Breast epithelium (tissue), 4 donors: ENCODE measurements at regions not wholly inside any gene's neighbourhood (a gene's known extent, or its start where the extent isn't known, plus 50 kb on each side); places are given as distances from the start of the nearest gene placed in this dataset.

Experiments used
- DNase-seq, 2 donors: peaks; one replicate each; pipeline ENCODE4 v3.0.0-alpha.2; 2019; ENCODE audit warnings: low spot score in 2 of 2
- H3K27ac ChIP-seq, 2 donors: fragments of 200-600 bp; sonication (generic) in 1 of 2; one replicate each; pipeline ENCODE4 v1.5.1; 2016 to 2019; ENCODE audit warnings: mild to moderate bottlenecking in 1 of 2
- H3K27me3 ChIP-seq, 2 donors: fragments of 200-600 bp; sonication (generic) in 1 of 2; one replicate each; pipeline versions ENCODE4 v1.5.1 to v1.6.0; 2017 to 2019; ENCODE audit warnings: control low read depth in 1 of 2, mild to moderate bottlenecking in 1 of 2
- H3K36me3 ChIP-seq: fragments of 200-600 bp; one replicate; pipeline ENCODE4 v1.5.1; 2019
- H3K4me1 ChIP-seq, 2 donors: fragments of 200-600 bp; sonication (generic); one replicate each; pipeline ENCODE4 v1.5.1; 2016 to 2019; ENCODE audit warnings: control low read depth in 1 of 2
- H3K4me3 ChIP-seq, 3 donors: fragments of 200-600 bp; sonication (generic); 1 replicate in 2 of 3; 2 replicates in 1 of 3; pipeline ENCODE4 v1.5.1; 2016 to 2019; ENCODE audit warnings: mild to moderate bottlenecking in 3 of 3, moderate library complexity in 2 of 3
- H3K9me3 ChIP-seq, 2 donors: fragments of 200-600 bp; sonication (generic) in 1 of 2; one replicate each; pipeline ENCODE4 v1.5.1; 2016 to 2019; ENCODE audit warnings: control low read depth in 1 of 2
- POLR2A ChIP-seq: fragments of 450-650 bp; IDR thresholded peaks from one replicate; pipeline ENCODE4 v1.6.1; 2016; ENCODE audit warnings: antibody characterized with exemption, mild to moderate bottlenecking, moderate library complexity
- POLR2AphosphoS5 ChIP-seq, 3 donors: sonication (generic); formaldehyde crosslinking; IDR thresholded peaks; one replicate each; pipeline ENCODE4 v1.6.1; 2017; ENCODE audit warnings: antibody characterized with exemption in 3 of 3
- intact Hi-C: fragments of 100-400 bp; cut with DNase I; formaldehyde crosslinking; loops from one replicate; pipeline ENCODE4 v1.15.1; 2023; ENCODE audit warnings: low total_unique reads
- TF ChIP-seq, protein P1 (sequence below), 3 donors: fragments of 450-650 bp; IDR thresholded peaks; one replicate each; pipeline ENCODE4 v1.5.1; 2016 to 2017; ENCODE audit warnings: antibody characterized with exemption in 3 of 3, mild to moderate bottlenecking in 3 of 3, moderate library complexity in 3 of 3

DNA sequence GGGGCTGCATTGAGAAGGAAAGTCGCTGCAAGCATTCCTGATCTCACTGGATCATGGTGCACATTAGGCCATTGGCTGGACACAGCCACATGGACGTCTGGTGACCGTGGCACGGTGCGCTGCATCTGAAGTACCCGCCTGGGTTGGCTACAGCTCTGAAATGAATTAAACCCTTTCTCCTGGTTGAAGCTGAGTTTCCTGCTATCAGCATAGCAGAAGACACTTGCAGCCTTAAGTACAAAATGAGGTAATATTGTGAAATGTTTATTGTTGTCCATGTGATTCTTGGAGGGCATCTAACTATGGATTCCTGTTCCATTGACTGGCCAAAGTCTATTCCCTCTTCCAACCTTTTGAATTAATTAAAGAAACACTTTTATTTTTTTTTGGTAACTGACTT lies 89.8 kb upstream of the ADTRP start:
- DNase-seq, result no peak
- intact Hi-C loops, result no loop called here
- Histone ChIP-seq H3K9me3 (no peaks in the 10 kb centered on the region), H3K27me3 (no peaks in the 10 kb centered on the region), H3K27ac (no peak overlapping the region), H3K4me1 (no peaks in the 10 kb centered on the region), H3K4me3 (no peak overlapping the region), H3K36me3 (no peaks in the 10 kb centered on the region)
- TF ChIP-seq POLR2A, result no peak
- TF ChIP-seq, protein P1, sequence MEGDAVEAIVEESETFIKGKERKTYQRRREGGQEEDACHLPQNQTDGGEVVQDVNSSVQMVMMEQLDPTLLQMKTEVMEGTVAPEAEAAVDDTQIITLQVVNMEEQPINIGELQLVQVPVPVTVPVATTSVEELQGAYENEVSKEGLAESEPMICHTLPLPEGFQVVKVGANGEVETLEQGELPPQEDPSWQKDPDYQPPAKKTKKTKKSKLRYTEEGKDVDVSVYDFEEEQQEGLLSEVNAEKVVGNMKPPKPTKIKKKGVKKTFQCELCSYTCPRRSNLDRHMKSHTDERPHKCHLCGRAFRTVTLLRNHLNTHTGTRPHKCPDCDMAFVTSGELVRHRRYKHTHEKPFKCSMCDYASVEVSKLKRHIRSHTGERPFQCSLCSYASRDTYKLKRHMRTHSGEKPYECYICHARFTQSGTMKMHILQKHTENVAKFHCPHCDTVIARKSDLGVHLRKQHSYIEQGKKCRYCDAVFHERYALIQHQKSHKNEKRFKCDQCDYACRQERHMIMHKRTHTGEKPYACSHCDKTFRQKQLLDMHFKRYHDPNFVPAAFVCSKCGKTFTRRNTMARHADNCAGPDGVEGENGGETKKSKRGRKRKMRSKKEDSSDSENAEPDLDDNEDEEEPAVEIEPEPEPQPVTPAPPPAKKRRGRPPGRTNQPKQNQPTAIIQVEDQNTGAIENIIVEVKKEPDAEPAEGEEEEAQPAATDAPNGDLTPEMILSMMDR (IDR thresholded peaks at IDR 0.05), result no peak
- no peak for TF ChIP-seq POLR2AphosphoS5 (IDR thresholded peaks at IDR 0.05)

DNA sequence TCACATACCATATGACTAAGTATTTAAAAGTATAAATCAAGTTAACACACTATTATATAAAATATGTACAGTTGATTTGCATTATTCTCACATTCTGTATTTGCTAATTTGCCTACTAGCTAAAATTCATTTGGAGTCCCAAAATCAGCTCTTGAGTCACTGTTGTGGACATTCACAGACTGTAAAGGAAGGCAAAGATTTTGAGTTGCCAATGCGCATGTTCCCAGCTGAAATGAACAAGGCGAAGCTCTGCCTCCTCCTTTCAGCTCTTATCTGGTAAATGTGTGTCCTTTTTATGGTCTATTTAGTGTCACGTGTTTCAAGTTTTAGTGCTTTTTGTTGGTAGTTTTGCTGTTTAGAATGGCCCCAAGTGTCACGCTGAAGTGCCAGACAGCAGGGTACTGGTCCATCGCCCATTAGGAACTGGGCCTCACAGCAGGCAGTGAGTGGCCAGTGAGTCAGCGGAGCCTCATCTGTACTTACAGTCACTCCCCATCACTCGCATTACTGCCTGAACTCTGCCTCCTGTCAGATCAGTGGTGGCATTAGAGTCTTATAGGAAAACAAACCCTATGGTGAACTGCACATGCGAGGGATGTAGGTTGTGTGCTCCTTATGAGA lies 87.2 kb upstream of the ADTRP start:
- Histone ChIP-seq H3K4me1 (no peaks in the 10 kb centered on the region), H3K36me3 (no peaks in the 10 kb centered on the region), H3K27ac (no peak overlapping the region), H3K27me3 (no peaks in the 10 kb centered on the region), H3K4me3 (no peak overlapping the region), H3K9me3 (no peaks in the 10 kb centered on the region)
- TF ChIP-seq, protein P1 (IDR thresholded peaks at IDR 0.05), result no peak
- TF ChIP-seq POLR2AphosphoS5 (IDR thresholded peaks at IDR 0.05) (no peak), POLR2A (no peak)
- DNase-seq, result no peak
- intact Hi-C loops, result no loop called here

DNA sequence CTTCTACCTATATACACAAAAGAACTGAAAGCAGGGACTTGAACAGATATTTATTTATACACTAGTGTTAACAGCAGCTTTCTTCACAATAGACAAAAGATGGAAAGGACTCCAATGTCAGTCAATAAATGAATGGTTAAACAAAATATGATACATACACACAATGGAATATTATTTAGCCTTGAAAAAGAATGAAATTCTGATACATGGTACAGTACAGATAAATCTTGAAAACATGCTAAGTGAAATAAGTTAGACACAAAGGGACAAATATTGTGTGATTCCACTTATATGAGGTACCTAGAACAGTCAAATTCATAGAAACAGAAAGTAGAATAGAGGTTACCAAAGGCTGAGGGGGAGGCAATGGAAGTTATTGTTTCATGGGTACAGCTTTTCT lies 79.8 kb upstream of the ADTRP start:
- Histone ChIP-seq H3K4me1 (no peaks in the 10 kb centered on the region), H3K27me3 (no peaks in the 10 kb centered on the region), H3K27ac (no peak overlapping the region), H3K4me3 (no peak overlapping the region), H3K9me3 (no peaks in the 10 kb centered on the region), H3K36me3 (no peaks in the 10 kb centered on the region)
- DNase-seq, result no peak
- TF ChIP-seq POLR2AphosphoS5 (IDR thresholded peaks at IDR 0.05) (no peak), POLR2A (no peak)
- TF ChIP-seq, protein P1 (IDR thresholded peaks at IDR 0.05), result no peak
- intact Hi-C loops, result no loop called here

DNA sequence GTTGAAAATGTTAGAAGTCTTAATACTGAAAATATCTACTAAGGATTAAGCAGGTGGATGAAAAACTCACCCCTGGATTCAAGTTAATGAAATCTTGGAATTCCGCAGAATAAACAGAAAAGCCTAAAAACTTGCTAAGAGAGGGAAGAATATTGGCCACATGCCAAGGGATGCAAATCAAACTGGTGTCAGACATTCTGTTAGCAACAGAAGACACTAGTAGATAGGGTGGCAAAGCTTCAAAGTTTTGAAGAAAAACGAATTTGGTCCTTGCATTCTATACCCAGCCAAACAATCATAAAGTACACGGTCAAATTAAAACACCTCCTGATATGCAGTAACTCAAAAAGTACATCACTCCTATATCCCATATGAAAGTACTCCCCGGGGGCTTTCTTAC lies 77.1 kb upstream of the ADTRP start:
- no peaks in the 10 kb centered on the region for H3K27me3 ChIP-seq
- TF ChIP-seq POLR2AphosphoS5 (IDR thresholded peaks at IDR 0.05) (no peak), POLR2A (no peak)
- TF ChIP-seq, protein P1 (IDR thresholded peaks at IDR 0.05), result no peak
- no peaks in the 10 kb centered on the region for H3K36me3 ChIP-seq
- H3K4me1 ChIP-seq, result no peaks in the 10 kb centered on the region
- intact Hi-C loops, result no loop called here
- no peaks in the 10 kb centered on the region for H3K9me3 ChIP-seq
- no peak overlapping the region for H3K27ac ChIP-seq
- no peak for DNase-seq
- no peak overlapping the region for H3K4me3 ChIP-seq

DNA sequence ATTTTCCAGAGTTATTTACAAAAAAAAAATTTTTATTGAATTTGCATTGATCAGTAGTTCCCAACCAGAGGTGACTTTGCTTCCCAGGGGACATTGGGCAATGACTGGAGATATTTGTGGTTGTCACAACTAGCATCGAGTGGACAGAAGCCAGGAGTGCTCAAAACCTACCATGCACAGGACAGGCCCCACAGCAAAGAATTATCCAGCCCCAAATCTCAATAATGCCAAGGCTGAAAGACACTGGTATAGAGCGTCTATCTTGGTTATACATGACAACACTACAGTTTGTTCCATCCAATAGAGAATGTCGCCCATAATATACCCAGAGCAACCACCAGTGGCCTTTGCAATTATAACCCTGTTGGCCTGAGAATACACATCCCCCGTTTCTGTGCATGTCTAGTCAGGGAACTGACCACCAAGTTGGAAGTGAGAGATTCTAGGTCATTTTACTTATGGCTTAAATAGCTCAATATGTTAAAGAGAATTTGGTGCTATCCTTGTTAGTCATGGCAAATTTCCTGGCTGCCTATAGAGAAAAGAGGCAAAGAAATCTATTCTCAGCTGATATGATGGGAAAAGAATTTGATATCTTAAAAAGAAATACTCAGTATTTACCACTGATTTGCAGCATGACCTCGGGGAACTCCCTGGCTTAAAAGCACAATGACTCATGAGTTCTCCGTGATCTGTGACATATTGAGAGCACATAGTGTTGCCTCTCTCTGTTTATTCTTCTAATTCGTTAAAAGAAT lies 76.0 kb upstream of the ADTRP start:
- no peak for DNase-seq
- no peaks in the 10 kb centered on the region for H3K4me1 ChIP-seq
- H3K4me3 ChIP-seq, result no peak overlapping the region
- TF ChIP-seq POLR2AphosphoS5 (IDR thresholded peaks at IDR 0.05) (no peak), POLR2A (no peak)
- TF ChIP-seq, protein P1 (IDR thresholded peaks at IDR 0.05), result no peak
- H3K9me3 ChIP-seq, result no peaks in the 10 kb centered on the region
- no peaks in the 10 kb centered on the region for H3K36me3 ChIP-seq
- intact Hi-C loops, result no loop called here
- H3K27me3 ChIP-seq, result no peaks in the 10 kb centered on the region
- no peak overlapping the region for H3K27ac ChIP-seq
